OCI-LY3 (cell line): ENCODE measurements at regions not wholly inside any gene's neighbourhood (a gene's known extent, or its start where the extent isn't known, plus 50 kb on each side); places are given as distances from the start of the nearest gene placed in this dataset.

ENCODE experiments used
- EZH2phosphoT487 ChIP-seq: fragments of 200-600 bp; shearing (Covaris generic); IDR thresholded peaks from 2 replicates; pipeline ENCODE4 v1.6.1; 2018; ENCODE audit warnings: antibody characterized with exemption, mixed run types, low read depth
- TF ChIP-seq, protein P1 (sequence below): fragments of 200-600, 300-600 bp; sonication (generic); IDR thresholded peaks from 2 replicates; pipeline ENCODE4 v1.5.1; 2014; ENCODE audit warnings: antibody characterized with exemption, low read length, low read depth

DNA sequence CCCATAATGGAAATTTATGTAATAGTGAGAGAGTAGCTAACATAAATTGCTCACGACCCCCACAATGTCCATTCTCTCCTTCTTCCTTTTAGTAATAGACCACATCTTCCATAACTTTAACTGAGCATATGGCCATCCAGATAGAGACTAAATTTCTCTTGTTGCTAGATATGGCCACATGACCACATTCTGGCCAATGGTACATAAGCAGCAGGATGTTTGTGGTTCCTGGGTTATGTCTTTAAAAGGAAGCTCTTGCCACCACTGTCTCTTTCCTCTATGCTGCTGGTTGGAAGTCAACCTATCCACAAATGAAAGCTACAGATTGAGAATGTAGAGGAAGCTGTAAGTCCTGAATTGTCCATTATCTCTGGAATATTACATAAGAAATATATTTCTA, 59.7 kb upstream of the NPHP3 start:
- TF ChIP-seq, protein P1, sequence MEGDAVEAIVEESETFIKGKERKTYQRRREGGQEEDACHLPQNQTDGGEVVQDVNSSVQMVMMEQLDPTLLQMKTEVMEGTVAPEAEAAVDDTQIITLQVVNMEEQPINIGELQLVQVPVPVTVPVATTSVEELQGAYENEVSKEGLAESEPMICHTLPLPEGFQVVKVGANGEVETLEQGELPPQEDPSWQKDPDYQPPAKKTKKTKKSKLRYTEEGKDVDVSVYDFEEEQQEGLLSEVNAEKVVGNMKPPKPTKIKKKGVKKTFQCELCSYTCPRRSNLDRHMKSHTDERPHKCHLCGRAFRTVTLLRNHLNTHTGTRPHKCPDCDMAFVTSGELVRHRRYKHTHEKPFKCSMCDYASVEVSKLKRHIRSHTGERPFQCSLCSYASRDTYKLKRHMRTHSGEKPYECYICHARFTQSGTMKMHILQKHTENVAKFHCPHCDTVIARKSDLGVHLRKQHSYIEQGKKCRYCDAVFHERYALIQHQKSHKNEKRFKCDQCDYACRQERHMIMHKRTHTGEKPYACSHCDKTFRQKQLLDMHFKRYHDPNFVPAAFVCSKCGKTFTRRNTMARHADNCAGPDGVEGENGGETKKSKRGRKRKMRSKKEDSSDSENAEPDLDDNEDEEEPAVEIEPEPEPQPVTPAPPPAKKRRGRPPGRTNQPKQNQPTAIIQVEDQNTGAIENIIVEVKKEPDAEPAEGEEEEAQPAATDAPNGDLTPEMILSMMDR = no peak
- TF ChIP-seq EZH2phosphoT487 = no peak
